Loucy (cell line): ENCODE measurements at regions not wholly inside any gene's neighbourhood (a gene's known extent, or its start where the extent isn't known, plus 50 kb on each side); places are given as distances from the start of the nearest gene placed in this dataset.

Experiments used
- H2AFZ ChIP-seq: fragments of 200-600 bp; sonication (generic); 2 replicates; pipeline ENCODE4 v1.6.0; 2016; ENCODE audit warnings: antibody characterized with exemption, mild to moderate bottlenecking, low read length, moderate library complexity
- H3F3A ChIP-seq: fragments of 200-600 bp; 2 replicates; pipeline ENCODE4 v1.6.0; 2016; ENCODE audit warnings: antibody characterized with exemption, low read depth, mild to moderate bottlenecking
- H3K27me3 ChIP-seq: fragments of 200-600 bp; sonication (generic); 2 replicates; pipeline ENCODE4 v1.6.1; 2014; ENCODE audit warnings: low read length, mild to moderate bottlenecking; ENCODE audit not compliant: insufficient read depth, poor library complexity, severe bottlenecking
- H3K36me3 ChIP-seq: fragments of 200-600 bp; sonication (generic); 2 replicates; pipeline ENCODE4 v1.6.1; 2016; ENCODE audit warnings: low read length; ENCODE audit not compliant: insufficient read depth
- H3K4me1 ChIP-seq: fragments of 200-600 bp; sonication (generic); 2 replicates; pipeline ENCODE4 v1.5.1; 2014; ENCODE audit warnings: low read length, mild to moderate bottlenecking; ENCODE audit not compliant: insufficient read depth, poor library complexity, severe bottlenecking
- H3K4me2 ChIP-seq: fragments of 200-600 bp; sonication (generic); 2 replicates; pipeline ENCODE4 v1.6.0; 2014; ENCODE audit warnings: antibody characterized with exemption, low read length, low read depth, mild to moderate bottlenecking; ENCODE audit not compliant: poor library complexity, severe bottlenecking
- H3K4me3 ChIP-seq: fragments of 200-600 bp; sonication (generic); 2 replicates; pipeline ENCODE4 v1.5.1; 2014; ENCODE audit warnings: low read length, mild to moderate bottlenecking, mixed read lengths; ENCODE audit not compliant: poor library complexity, severe bottlenecking
- H3K79me2 ChIP-seq: fragments of 200-600 bp; sonication (generic); 2 replicates; pipeline ENCODE4 v1.6.1; 2014; ENCODE audit warnings: low read length; ENCODE audit not compliant: insufficient read depth
- H3K9ac ChIP-seq: fragments of 200-600 bp; sonication (generic); 2 replicates; pipeline ENCODE4 v1.6.0; 2014; ENCODE audit warnings: mild to moderate bottlenecking, low read depth, low read length, moderate library complexity; ENCODE audit not compliant: poor library complexity, severe bottlenecking
- H3K9me2 ChIP-seq: fragments of 200-600 bp; sonication (generic); replicated peaks from 2 replicates; pipeline ENCODE4 v1.6.1; 2016; ENCODE audit warnings: low read depth, low read length, mixed read lengths
- H3K9me3 ChIP-seq: fragments of 200-600 bp; sonication (generic); 2 replicates; pipeline ENCODE4 v1.6.1; 2014; ENCODE audit warnings: mild to moderate bottlenecking, antibody characterized with exemption, low read length, low read depth; ENCODE audit not compliant: insufficient read depth
- H4K20me1 ChIP-seq: fragments of 200-600 bp; sonication (generic); 2 replicates; pipeline ENCODE4 v1.6.0; 2014; ENCODE audit warnings: antibody characterized with exemption, low read length, mild to moderate bottlenecking; ENCODE audit not compliant: insufficient read depth, poor library complexity, severe bottlenecking
- CTCF ChIP-seq: fragments of 200-600 bp; sonication (generic); conservative IDR thresholded peaks from 2 replicates; pipeline ENCODE4 v1.5.1; 2014; ENCODE audit warnings: mild to moderate bottlenecking, antibody characterized with exemption, low read length
- EZH2phosphoT487 ChIP-seq: fragments of 200-600 bp; IDR thresholded peaks from 2 replicates; pipeline ENCODE4 v1.6.1; 2018; ENCODE audit warnings: antibody characterized with exemption, mild to moderate bottlenecking, moderate library complexity, borderline replicate concordance

- Histone ChIP-seq H3K9me2 (no peaks in the 10 kb centered on the region), H3F3A (no peaks in the 10 kb centered on the region), H3K36me3 (no peaks in the 10 kb centered on the region), H3K9me3 (peaks cover 20% of the 10 kb centered on the region; the same call in 1 of the 2 replicates), H3K4me1 (no peaks in the 10 kb centered on the region), H2AFZ (no peak overlapping the region), H3K4me3 (no peak overlapping the region), H4K20me1 (no peaks in the 10 kb centered on the region), H3K4me2 (no peak overlapping the region), H3K9ac (no peak overlapping the region), H3K79me2 (no peaks in the 10 kb centered on the region), H3K27me3 (no peaks in the 10 kb centered on the region)
- TF ChIP-seq CTCF (no peak), EZH2phosphoT487 (no peak)
Observed at GRCh38 chr2:184528119-184528518, 70.2 kb upstream of the ZNF804A start.

- H3K4me2 ChIP-seq, result no peak overlapping the region
- H3K79me2 ChIP-seq, result no peaks in the 10 kb centered on the region
- H4K20me1 ChIP-seq, result no peaks in the 10 kb centered on the region
- H3K27me3 ChIP-seq, result no peaks in the 10 kb centered on the region
- H3K4me3 ChIP-seq, result no peak overlapping the region
- H3K9ac ChIP-seq, result no peak overlapping the region
- no peaks in the 10 kb centered on the region for H3K9me2 ChIP-seq
- H3K9me3 ChIP-seq, result peaks cover 20% of the 10 kb centered on the region; the same call in 1 of the 2 replicates
- H3K4me1 ChIP-seq, result no peaks in the 10 kb centered on the region
- no peaks in the 10 kb centered on the region for H3F3A ChIP-seq
- TF ChIP-seq CTCF (no peak), EZH2phosphoT487 (no peak)
- H3K36me3 ChIP-seq, result no peaks in the 10 kb centered on the region
- H2AFZ ChIP-seq, result no peak overlapping the region
Observed at GRCh38 chr2:184530239-184530638, 68.1 kb upstream of the ZNF804A start.

GRCh38 chr2:184530959-184531358 lies 67.4 kb upstream of the ZNF804A start:
- no peak overlapping the region for H2AFZ ChIP-seq
- H3K79me2 ChIP-seq, result no peaks in the 10 kb centered on the region
- H3K9me2 ChIP-seq, result no peaks in the 10 kb centered on the region
- H4K20me1 ChIP-seq, result no peaks in the 10 kb centered on the region
- H3K4me2 ChIP-seq, result no peak overlapping the region
- no peak overlapping the region for H3K9ac ChIP-seq
- H3K27me3 ChIP-seq, result no peaks in the 10 kb centered on the region
- H3K36me3 ChIP-seq, result no peaks in the 10 kb centered on the region
- peaks cover 20% of the 10 kb centered on the region; the same call in 1 of the 2 replicates for H3K9me3 ChIP-seq
- no peak for TF ChIP-seq CTCF
- TF ChIP-seq EZH2phosphoT487, result no peak
- no peaks in the 10 kb centered on the region for H3F3A ChIP-seq
- H3K4me3 ChIP-seq, result no peak overlapping the region
- H3K4me1 ChIP-seq, result no peaks in the 10 kb centered on the region
